Esophagus (tissue), 2 donors: ENCODE measurements at regions not wholly inside any gene's neighbourhood (a gene's known extent, or its start where the extent isn't known, plus 50 kb on each side); places are given as distances from the start of the nearest gene placed in this dataset.

ENCODE experiments used
- H3K27ac ChIP-seq, 2 donors: one replicate each; pipeline ENCODE4 v1.5.1; 2013; ENCODE audit warnings: low read depth in 2 of 2, mild to moderate bottlenecking in 2 of 2, inconsistent platforms in 1 of 2, low read length in 1 of 2, moderate library complexity in 1 of 2
- H3K27me3 ChIP-seq, 2 donors: one replicate each; pipeline ENCODE4 v1.6.1; 2013; ENCODE audit warnings: low read length in 2 of 2, control low read depth in 1 of 2, mild to moderate bottlenecking in 1 of 2; ENCODE audit not compliant: insufficient read depth in 2 of 2, control insufficient read depth in 1 of 2
- H3K36me3 ChIP-seq, 2 donors: one replicate each; pipeline ENCODE4 v1.6.1; 2013; ENCODE audit warnings: low read length in 1 of 2; ENCODE audit not compliant: control insufficient read depth in 2 of 2, insufficient read depth in 2 of 2
- H3K4me1 ChIP-seq, 2 donors: one replicate each; pipeline ENCODE4 v1.6.1; 2013; ENCODE audit warnings: low read length in 1 of 2; ENCODE audit not compliant: control insufficient read depth in 2 of 2, insufficient read depth in 2 of 2
- H3K4me3 ChIP-seq, 2 donors: one replicate each; pipeline ENCODE4 v1.5.1; 2013; ENCODE audit warnings: low read length in 2 of 2, mild to moderate bottlenecking in 2 of 2, low read depth in 1 of 2, moderate library complexity in 1 of 2
- H3K9me3 ChIP-seq, 2 donors: one replicate each; pipeline ENCODE4 v1.6.1; 2013; ENCODE audit warnings: mild to moderate bottlenecking in 2 of 2, low read depth in 1 of 2, low read length in 1 of 2, moderate library complexity in 1 of 2; ENCODE audit not compliant: control insufficient read depth in 2 of 2, insufficient read depth in 1 of 2
- WGBS, 2 donors: extraction: QIAGEN DNeasy Blood & Tissue Kit; methylation state at CpG; one replicate each; pipeline ENCODE4 v1.1.7; 2013; 5-methylcytosine and 5-hydroxymethylcytosine counted together
- donor health status: healthy with polysubstance abuse.
- donor health status: Bipolar disorder and iron deficiency.

GRCh38 chr20:22472447-22473100 is 111.8 kb downstream of the FOXA2 start:
- H3K4me3 ChIP-seq = no peak overlapping the region
- H3K27ac ChIP-seq = no peak overlapping the region
- H3K4me1 ChIP-seq = no peaks in the 10 kb centered on the region
- no peaks in the 10 kb centered on the region for H3K9me3 ChIP-seq
- H3K36me3 ChIP-seq = no peaks in the 10 kb centered on the region
- H3K27me3 ChIP-seq = peaks cover 0 to 2% of the 10 kb centered on the region in 2 donors
- 81 to 85% methylated on average over 20 of the region's 20 CpGs for WGBS, 2 donors

- H3K36me3 ChIP-seq = no peaks in the 10 kb centered on the region
- no peaks in the 10 kb centered on the region for H3K4me1 ChIP-seq
- H3K9me3 ChIP-seq = no peaks in the 10 kb centered on the region
- peaks cover 0 to 2% of the 10 kb centered on the region in 2 donors for H3K27me3 ChIP-seq
- WGBS, 2 donors = 76 to 78% methylated on average over 9 of the region's 9 CpGs
- no peak overlapping the region for H3K4me3 ChIP-seq
- H3K27ac ChIP-seq = no peak overlapping the region
These were observed 113.1 kb downstream of the FOXA2 start for GRCh38 chr20:22471156-22471836.

DNA sequence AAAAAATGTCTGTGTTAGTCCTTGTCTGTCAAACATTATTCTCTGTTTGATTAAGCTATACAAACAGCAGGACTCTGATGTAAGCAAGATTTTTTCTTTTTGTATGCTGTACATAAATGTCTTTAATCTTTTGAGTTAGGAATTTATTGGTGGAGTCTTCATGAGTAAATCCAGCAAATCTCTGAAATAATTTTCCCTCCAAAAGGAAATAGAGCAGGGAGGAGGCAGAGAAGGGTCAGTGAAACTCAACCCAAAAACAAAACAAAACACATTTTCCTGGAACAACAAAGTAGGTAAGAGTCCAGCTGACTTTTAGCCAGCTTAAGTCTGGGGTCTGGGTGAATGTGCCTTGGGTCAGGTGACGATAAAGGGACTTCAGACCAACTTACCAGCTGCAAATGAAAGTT is 113.7 kb downstream of the FOXA2 start:
- Histone ChIP-seq H3K27ac (no peak overlapping the region), H3K4me3 (no peak overlapping the region), H3K4me1 (no peaks in the 10 kb centered on the region), H3K9me3 (no peaks in the 10 kb centered on the region), H3K36me3 (no peaks in the 10 kb centered on the region), H3K27me3 (peaks cover 0 to 2% of the 10 kb centered on the region in 2 donors)
- 38 to 48% methylated on average over 1 of the region's 1 CpG for WGBS, 2 donors

GRCh38 chr20:22466447-22467171 is 117.8 kb downstream of the FOXA2 start:
- H3K9me3 ChIP-seq = no peaks in the 10 kb centered on the region
- H3K4me1 ChIP-seq = no peaks in the 10 kb centered on the region
- H3K27me3 ChIP-seq = no peaks in the 10 kb centered on the region
- H3K36me3 ChIP-seq = no peaks in the 10 kb centered on the region
- H3K27ac ChIP-seq = no peak overlapping the region
- H3K4me3 ChIP-seq = no peak overlapping the region
- WGBS, 2 donors = 70 to 71% methylated on average over 7 of the region's 7 CpGs

- Histone ChIP-seq H3K4me1 (no peaks in the 10 kb centered on the region), H3K9me3 (no peaks in the 10 kb centered on the region), H3K27ac (no peak overlapping the region), H3K36me3 (no peaks in the 10 kb centered on the region), H3K27me3 (no peaks in the 10 kb centered on the region), H3K4me3 (no peak overlapping the region)
- 61 to 67% methylated on average over 5 of the region's 5 CpGs for WGBS, 2 donors
These were observed 118.5 kb downstream of the FOXA2 start for GRCh38 chr20:22465622-22466446.

GRCh38 chr20:22464312-22465003 is 119.9 kb downstream of the FOXA2 start:
- no peaks in the 10 kb centered on the region for H3K27me3 ChIP-seq
- no peak overlapping the region for H3K27ac ChIP-seq
- no peak overlapping the region for H3K4me3 ChIP-seq
- no peaks in the 10 kb centered on the region for H3K4me1 ChIP-seq
- no peaks in the 10 kb centered on the region for H3K36me3 ChIP-seq
- H3K9me3 ChIP-seq = no peaks in the 10 kb centered on the region
- WGBS, 2 donors = 90 to 93% methylated on average over 5 of the region's 5 CpGs

GRCh38 chr20:22462975-22463914 is 121.1 kb downstream of the FOXA2 start:
- 42 to 50% methylated on average over 11 of the region's 11 CpGs for WGBS, 2 donors
- H3K27ac ChIP-seq = no peak overlapping the region
- H3K9me3 ChIP-seq = no peaks in the 10 kb centered on the region
- H3K4me3 ChIP-seq = no peak overlapping the region
- H3K27me3 ChIP-seq = no peaks in the 10 kb centered on the region
- H3K4me1 ChIP-seq = no peaks in the 10 kb centered on the region
- no peaks in the 10 kb centered on the region for H3K36me3 ChIP-seq

DNA sequence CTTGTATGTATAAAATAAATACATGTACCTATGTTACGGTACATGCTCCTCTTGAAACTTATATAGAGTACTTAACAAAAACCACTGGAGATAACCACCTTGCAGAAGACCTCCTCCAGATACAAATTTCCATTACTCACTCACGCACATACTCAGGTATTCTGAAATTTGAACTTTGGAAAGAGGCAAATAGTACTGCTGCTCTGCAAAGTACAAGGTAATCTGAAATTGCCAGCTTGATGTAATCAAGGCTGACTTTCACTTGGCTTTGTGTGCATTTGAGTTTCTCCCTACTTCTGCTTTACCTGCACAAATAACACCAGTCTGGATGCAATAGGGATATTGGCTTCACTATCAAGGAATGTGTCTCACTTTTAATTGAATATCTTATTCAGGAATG is 123.6 kb downstream of the FOXA2 start:
- Histone ChIP-seq H3K9me3 (no peaks in the 10 kb centered on the region), H3K4me1 (no peaks in the 10 kb centered on the region), H3K27me3 (peaks cover 0 to 3% of the 10 kb centered on the region in 2 donors), H3K27ac (no peak overlapping the region), H3K4me3 (no peak overlapping the region), H3K36me3 (no peaks in the 10 kb centered on the region)
- 88 to 95% methylated on average over 2 of the region's 2 CpGs for WGBS, 2 donors
